HG03064 (cell line): ENCODE measurements at regions not wholly inside any gene's neighbourhood (a gene's known extent, or its start where the extent isn't known, plus 50 kb on each side); places are given as distances from the start of the nearest gene placed in this dataset.

Source experiments
- ATAC-seq: cut with Tn5 transposase; IDR thresholded peaks from one replicate; pipeline ENCODE4 v1.9.1; 2021; ENCODE audit warnings: low read depth; ENCODE audit not compliant: unreplicated experiment

- no peak for ATAC-seq
These were observed 121.9 kb upstream of the CD93 start for GRCh38 chr20:23207826-23208540.

GRCh38 chr20:23206995-23207394 is 120.9 kb upstream of the CD93 start:
- no peak for ATAC-seq

GRCh38 chr20:23206061-23206460 is 119.9 kb upstream of the CD93 start:
- ATAC-seq, result no peak

GRCh38 chr20:23205611-23206041 is 119.5 kb upstream of the CD93 start:
- no peak for ATAC-seq

GRCh38 chr20:23205211-23205610 is 119.1 kb upstream of the CD93 start:
- ATAC-seq, result no peak

GRCh38 chr20:23203951-23204730 is 118.0 kb upstream of the CD93 start:
- no peak for ATAC-seq

- ATAC-seq, result no peak
These were observed 117.2 kb upstream of the CD93 start for GRCh38 chr20:23203310-23203709.

GRCh38 chr20:23201658-23202057 is 115.5 kb upstream of the CD93 start:
- ATAC-seq, result no peak

- ATAC-seq, result no peak
These were observed 114.8 kb upstream of the CD93 start for GRCh38 chr20:23200914-23201313.

GRCh38 chr20:23200413-23200812 is 114.3 kb upstream of the CD93 start:
- no peak for ATAC-seq

- ATAC-seq, result no peak
These were observed 113.2 kb upstream of the CD93 start for GRCh38 chr20:23199356-23199755.

GRCh38 chr20:23198815-23199214 is 112.7 kb upstream of the CD93 start:
- ATAC-seq, result no peak

- no peak for ATAC-seq
These were observed 111.7 kb upstream of the CD93 start for GRCh38 chr20:23197836-23198235.

- no peak for ATAC-seq
These were observed 109.5 kb upstream of the CD93 start for GRCh38 chr20:23195636-23196035.

GRCh38 chr20:23193801-23194384 is 107.8 kb upstream of the CD93 start:
- no peak for ATAC-seq

GRCh38 chr20:23192469-23192868 is 106.3 kb upstream of the CD93 start:
- ATAC-seq, result no peak

- no peak for ATAC-seq
These were observed 104.4 kb upstream of the CD93 start for GRCh38 chr20:23190557-23190956.

- no peak for ATAC-seq
These were observed 103.7 kb upstream of the CD93 start for GRCh38 chr20:23189854-23190253.

GRCh38 chr20:23189341-23189740 is 103.2 kb upstream of the CD93 start:
- no peak for ATAC-seq

- ATAC-seq, result no peak
These were observed 102.4 kb upstream of the CD93 start for GRCh38 chr20:23188377-23189169.

GRCh38 chr20:23187751-23188150 is 101.6 kb upstream of the CD93 start:
- ATAC-seq, result no peak
